HG02981 (cell line): ENCODE measurements at regions not wholly inside any gene's neighbourhood (a gene's known extent, or its start where the extent isn't known, plus 50 kb on each side); places are given as distances from the start of the nearest gene placed in this dataset.
A peak's percentile ranks its signal among the peaks of the same experiment; 100 is the strongest.

Source experiments
- ATAC-seq: cut with Tn5 transposase; IDR thresholded peaks from one replicate; pipeline ENCODE4 v1.9.1; 2021; ENCODE audit warnings: mild to moderate bottlenecking, moderate library complexity; ENCODE audit not compliant: unreplicated experiment

- ATAC-seq: no peak
Measured at GRCh38 chr2:16615687-16616615, 49.7 kb downstream of the CYRIA start.

GRCh38 chr2:16615246-16615645, 50.4 kb downstream of the CYRIA start:
- no peak for ATAC-seq

- no peak for ATAC-seq
Measured at GRCh38 chr2:16614314-16614860, 51.2 kb downstream of the CYRIA start.

GRCh38 chr2:16613539-16614011, 52.1 kb downstream of the CYRIA start:
- ATAC-seq: no peak

- no peak for ATAC-seq
Measured at GRCh38 chr2:16612490-16612889, 53.1 kb downstream of the CYRIA start.

- ATAC-seq: no peak
Measured at GRCh38 chr2:16609786-16610185, 55.8 kb downstream of the CYRIA start.

GRCh38 chr2:16608661-16609643, 56.7 kb downstream of the CYRIA start:
- ATAC-seq: peak; percentile 91

GRCh38 chr2:16607301-16607700, 58.3 kb downstream of the CYRIA start:
- ATAC-seq: no peak

GRCh38 chr2:16604236-16604635, 61.4 kb downstream of the CYRIA start:
- no peak for ATAC-seq

GRCh38 chr2:16591370-16591933, 74.2 kb downstream of the CYRIA start:
- no peak for ATAC-seq

- ATAC-seq: no peak
Measured at GRCh38 chr2:16589465-16589864, 76.2 kb downstream of the CYRIA start.

GRCh38 chr2:16588565-16588964, 77.1 kb downstream of the CYRIA start:
- ATAC-seq: no peak

GRCh38 chr2:16587601-16588000, 78.0 kb downstream of the CYRIA start:
- no peak for ATAC-seq

GRCh38 chr2:16584824-16585540, 80.7 kb downstream of the CYRIA start:
- no peak for ATAC-seq

- no peak for ATAC-seq
Measured at GRCh38 chr2:16584084-16584483, 81.5 kb downstream of the CYRIA start.

- ATAC-seq: no peak
Measured at GRCh38 chr2:16581241-16581640, 84.4 kb downstream of the CYRIA start.

GRCh38 chr2:16578081-16578480, 87.6 kb downstream of the CYRIA start:
- ATAC-seq: no peak

GRCh38 chr2:16570516-16570915, 95.1 kb downstream of the CYRIA start:
- ATAC-seq: no peak

GRCh38 chr2:16568998-16569784, 96.4 kb downstream of the CYRIA start:
- no peak for ATAC-seq
